A549 (cell line): ENCODE measurements at regions not wholly inside any gene's neighbourhood (a gene's known extent, or its start where the extent isn't known, plus 50 kb on each side); places are given as distances from the start of the nearest gene placed in this dataset.

Experiments
- ATAC-seq, 2 experiments: fragments of 200-7000 bp in 1 of 2; fragments of >200 bp in 1 of 2; cut with Nextera tagmentation in 1 of 2; cut with Tn5 transposase in 1 of 2; 3 replicates each; pipeline versions ENCODE4 v1.8.0 to v1.9.1; 2018 to 2020; ENCODE audit warnings: mild to moderate bottlenecking in 1 of 2, moderate library complexity in 1 of 2
- CTCF ChIA-PET: fragments of 300-600 bp; sonication (Branson Sonifier 250); formaldehyde crosslinking; extraction: SDS; loops from one replicate; lab custom pipeline; 2021; ENCODE audit warnings: antibody characterized with exemption, inconsistent platforms; lab: Yijun Ruan, JAX
- POLR2A ChIA-PET: fragments of 350-600 bp; formaldehyde crosslinking; extraction: SDS; loops from one replicate; lab custom pipeline; 2021; ENCODE audit warnings: antibody characterized with exemption, inconsistent platforms; lab: Yijun Ruan, JAX
- DNase-seq, 2 experiments: peaks; one replicate each; pipeline versions ENCODE4 v3.0.0 to v3.0.0-alpha.2; 2011 to 2016; ENCODE audit warnings: low read depth in 1 of 2, low spot score in 1 of 2
- FAIRE-seq: peaks from 2 replicates; lab custom pipeline; 2011; peaks lifted over from hg19 to GRCh38; lab: Jason Lieb, UNC
- H3K27ac ChIP-seq, 2 experiments: fragments of >200 bp; sonication (Bioruptor Twin); formaldehyde crosslinking; 3 replicates each; pipeline ENCODE4 v1.5.1; 2016 to 2017
- H3K4me1 ChIP-seq: fragments of >200 bp; sonication (Bioruptor Twin); formaldehyde crosslinking; 3 replicates; pipeline ENCODE4 v1.6.1; 2016
- H3K4me2 ChIP-seq: fragments of >200 bp; sonication (Bioruptor Twin); formaldehyde crosslinking; 3 replicates; pipeline ENCODE4 v1.6.1; 2016
- H3K4me3 ChIP-seq: fragments of >200 bp; sonication (Bioruptor Twin); formaldehyde crosslinking; 3 replicates; pipeline ENCODE4 v1.5.1; 2016
- H3K9me3 ChIP-seq: fragments of >200 bp; sonication (Bioruptor Twin); formaldehyde crosslinking; 3 replicates; pipeline ENCODE4 v1.6.1; 2016
- BHLHE40 ChIP-seq: IDR thresholded peaks from 2 replicates; pipeline ENCODE4 v1.6.1; 2012; ENCODE audit warnings: low read depth, low read length, inconsistent platforms
- CBX8 ChIP-seq: fragments of 200-600 bp; sonication (generic); IDR thresholded peaks from 2 replicates; pipeline ENCODE4 v1.6.1; 2016
- CHD2 ChIP-seq: fragments of 150-350 bp; IDR thresholded peaks from 2 replicates; pipeline ENCODE4 v1.6.1; 2014; ENCODE audit warnings: low read length; ENCODE audit not compliant: partially characterized antibody
- CHD4 ChIP-seq: fragments of 200-600 bp; sonication (generic); IDR thresholded peaks from 2 replicates; pipeline ENCODE4 v1.6.1; 2016; ENCODE audit warnings: antibody characterized with exemption, mild to moderate bottlenecking, borderline replicate concordance
- ESRRA ChIP-seq: fragments of 150-350 bp; IDR thresholded peaks from 2 replicates; pipeline ENCODE4 v1.6.1; 2014; ENCODE audit warnings: mild to moderate bottlenecking, low read length, borderline replicate concordance
- FOSB ChIP-seq: fragments of 250-450 bp; sonication (Bioruptor Pico); IDR thresholded peaks from 2 replicates; pipeline ENCODE4 v1.5.0; 2020; ENCODE audit warnings: mild to moderate bottlenecking, moderate library complexity
- FOSL2 ChIP-seq, 2 experiments: fragments of 450-650 bp in 1 of 2; fragments of >200 bp in 1 of 2; sonication (Bioruptor Twin) in 1 of 2; formaldehyde crosslinking; IDR thresholded peaks; 2 replicates each; pipeline versions ENCODE4 v1.5.0 to v1.6.1; 2016 to 2020; ENCODE audit warnings: mild to moderate bottlenecking in 1 of 2, moderate library complexity in 1 of 2
- FOXS1 ChIP-seq: fragments of 250-450 bp; sonication (Bioruptor Pico); IDR thresholded peaks from 2 replicates; pipeline ENCODE4 v1.5.0; 2020; ENCODE audit warnings: mild to moderate bottlenecking, moderate library complexity
- GATA3 ChIP-seq: IDR thresholded peaks from 2 replicates; pipeline ENCODE4 v1.6.1; 2012; ENCODE audit warnings: borderline replicate concordance
- HOXB13 ChIP-seq: fragments of 250-450 bp; sonication (Bioruptor Pico); IDR thresholded peaks from 2 replicates; pipeline ENCODE4 v1.5.0; 2020; ENCODE audit warnings: low read depth, mild to moderate bottlenecking, moderate library complexity
- KDM5A ChIP-seq: fragments of 200-600 bp; sonication (generic); IDR thresholded peaks from 2 replicates; pipeline ENCODE4 v1.6.1; 2016; ENCODE audit warnings: antibody characterized with exemption, mild to moderate bottlenecking
- MAFK ChIP-seq: fragments of 450-650 bp; IDR thresholded peaks from 2 replicates; pipeline ENCODE4 v1.6.1; 2014; ENCODE audit not compliant: partially characterized antibody
- MAX ChIP-seq: IDR thresholded peaks from 2 replicates; pipeline ENCODE4 v1.6.1; 2012
- NR3C1 ChIP-seq: fragments of >200 bp; sonication (Bioruptor Twin); formaldehyde crosslinking; IDR thresholded peaks from 3 replicates; pipeline ENCODE4 v1.6.1; 2017
- PHF8 ChIP-seq: fragments of 200-600 bp; sonication (generic); IDR thresholded peaks from 2 replicates; pipeline ENCODE4 v1.6.1; 2016; ENCODE audit warnings: low read depth, mild to moderate bottlenecking, antibody characterized with exemption, moderate library complexity, borderline replicate concordance
- RAD21 ChIP-seq, 2 experiments: fragments of >200 bp in 1 of 2; sonication (Bioruptor Twin) in 1 of 2; formaldehyde crosslinking in 1 of 2; IDR thresholded peaks in 1 of 2; conservative IDR thresholded peaks in 1 of 2; 2 replicates in 1 of 2; 3 replicates in 1 of 2; pipeline ENCODE4 v1.6.1; 2012 to 2018; ENCODE audit warnings: inconsistent platforms in 1 of 2
- RARB ChIP-seq: fragments of 250-450 bp; sonication (Bioruptor Pico); IDR thresholded peaks from 2 replicates; pipeline ENCODE4 v1.8.0; 2021; ENCODE audit warnings: mild to moderate bottlenecking, moderate library complexity
- RNF2 ChIP-seq: fragments of 200-600 bp; sonication (generic); IDR thresholded peaks from 2 replicates; pipeline ENCODE4 v1.6.1; 2016; ENCODE audit warnings: low read depth, mild to moderate bottlenecking, antibody characterized with exemption, moderate library complexity, borderline replicate concordance
- SMC3 ChIP-seq: fragments of >200 bp; sonication (Bioruptor Twin); formaldehyde crosslinking; IDR thresholded peaks from 3 replicates; pipeline ENCODE4 v1.6.1; 2018; ENCODE audit warnings: inconsistent platforms
- TFCP2L1 ChIP-seq: fragments of 250-450 bp; sonication (Bioruptor Pico); IDR thresholded peaks from 2 replicates; pipeline ENCODE4 v1.5.0; 2021; ENCODE audit warnings: mild to moderate bottlenecking
- ZFP36 ChIP-seq: fragments of 450-650 bp; IDR thresholded peaks from 2 replicates; pipeline ENCODE4 v1.6.1; 2014; ENCODE audit warnings: borderline replicate concordance; ENCODE audit not compliant: partially characterized antibody
- WGBS: methylation state at CpG from one replicate; pipeline ENCODE4 v1.1.6; 2017; ENCODE audit errors: missing lambda C conversion rate; 5-methylcytosine and 5-hydroxymethylcytosine counted together
- TF ChIP-seq, protein P1 (sequence below): fragments of >200 bp; sonication (Bioruptor Twin); formaldehyde crosslinking; IDR thresholded peaks from 2 replicates; pipeline ENCODE4 v1.6.1; 2016
- TF ChIP-seq, protein P2 (sequence below): fragments of 250-450 bp; sonication (Bioruptor Pico); IDR thresholded peaks from 2 replicates; pipeline ENCODE4 v1.5.0; 2020; ENCODE audit warnings: low read depth, mild to moderate bottlenecking, moderate library complexity

DNA sequence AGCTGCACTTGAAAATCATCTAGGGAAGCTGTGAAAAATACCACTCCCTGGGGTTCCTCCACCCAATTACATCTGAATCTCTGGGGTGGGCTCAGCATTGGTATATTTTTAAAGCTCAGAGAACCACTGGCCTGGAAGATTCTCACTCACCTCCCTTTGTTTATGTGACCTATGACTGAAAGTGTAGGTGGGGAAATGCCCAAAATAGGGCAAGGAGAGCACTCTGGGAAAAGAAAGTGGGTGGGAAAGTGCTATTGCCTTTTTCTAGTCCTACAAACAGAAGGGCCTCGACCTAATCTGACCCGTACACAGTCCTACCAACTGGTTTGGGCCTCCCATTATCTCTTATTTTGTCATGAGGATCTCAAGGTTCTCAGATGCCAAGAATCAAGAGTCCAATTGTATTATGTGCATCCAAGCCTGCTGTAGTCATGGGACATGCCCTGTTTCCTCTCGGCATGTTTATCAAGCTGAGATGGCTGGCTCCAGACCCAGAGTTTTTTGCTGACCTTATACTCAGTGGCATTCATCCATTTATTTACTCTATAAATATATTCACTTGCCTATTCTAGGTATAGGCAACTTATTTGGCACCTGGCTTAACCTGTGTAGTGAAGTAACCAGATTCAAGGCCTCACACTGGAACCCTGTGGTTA is 483.7 kb downstream of the ENC1 start:
- H3K4me3 ChIP-seq: no peak overlapping the region
- DNase-seq: no peak
- POLR2A ChIA-PET: no interaction called here
- TF ChIP-seq SMC3: no peak
- TF ChIP-seq CHD4: no peak
- TF ChIP-seq, protein P1, sequence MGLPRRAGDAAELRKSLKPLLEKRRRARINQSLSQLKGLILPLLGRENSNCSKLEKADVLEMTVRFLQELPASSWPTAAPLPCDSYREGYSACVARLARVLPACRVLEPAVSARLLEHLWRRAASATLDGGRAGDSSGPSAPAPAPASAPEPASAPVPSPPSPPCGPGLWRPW: no peak
- no peak for TF ChIP-seq CHD2
- TF ChIP-seq RNF2: no peak
- TF ChIP-seq FOXS1 (CRISPR knock-in tag): no peak
- TF ChIP-seq KDM5A: no peak
- no peak for TF ChIP-seq RARB
- no peak for TF ChIP-seq FOSL2 (IDR thresholded peaks at IDR 0.05)
- TF ChIP-seq FOSL2 (CRISPR knock-in tag; IDR thresholded peaks at IDR 0.05): no peak
- no peak for TF ChIP-seq TFCP2L1 (CRISPR knock-in tag)
- TF ChIP-seq, protein P2, sequence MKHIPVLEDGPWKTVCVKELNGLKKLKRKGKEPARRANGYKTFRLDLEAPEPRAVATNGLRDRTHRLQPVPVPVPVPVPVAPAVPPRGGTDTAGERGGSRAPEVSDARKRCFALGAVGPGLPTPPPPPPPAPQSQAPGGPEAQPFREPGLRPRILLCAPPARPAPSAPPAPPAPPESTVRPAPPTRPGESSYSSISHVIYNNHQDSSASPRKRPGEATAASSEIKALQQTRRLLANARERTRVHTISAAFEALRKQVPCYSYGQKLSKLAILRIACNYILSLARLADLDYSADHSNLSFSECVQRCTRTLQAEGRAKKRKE (CRISPR knock-in tag): no peak
- no peak for TF ChIP-seq PHF8
- TF ChIP-seq ESRRA: no peak
- TF ChIP-seq, all 56 proteins: peak for 0
- Histone ChIP-seq H3K27ac (no peak overlapping the region), H3K4me1 (no peaks in the 10 kb centered on the region), H3K9me3 (no peaks in the 10 kb centered on the region), H3K4me2 (no peak overlapping the region)
- 73% methylated on average over 3 of the region's 3 CpGs for WGBS
- CTCF ChIA-PET: interaction anchor here (1.2 kb wide), 1 partner anchor 17 kb away, joined by 3 read pairs; no protein-coding TSS in a partner anchor
- ATAC-seq (no peak), FAIRE-seq (no peak)

GRCh38 chr5:74155501-74155900 is 485.0 kb downstream of the ENC1 start:
- H3K4me1 ChIP-seq: no peaks in the 10 kb centered on the region
- 24% methylated on average over 1 of the region's 1 CpG for WGBS
- H3K9me3 ChIP-seq: no peaks in the 10 kb centered on the region
- FAIRE-seq (no peak), DNase-seq (no peak), ATAC-seq (no peak)
- H3K27ac ChIP-seq: no peak overlapping the region
- no peak overlapping the region for H3K4me2 ChIP-seq
- CTCF ChIA-PET: interaction anchor here (0.9 kb wide), 1 partner anchor 11 kb away, joined by 3 read pairs; no protein-coding TSS in a partner anchor
- POLR2A ChIA-PET: no interaction called here
- no peak overlapping the region for H3K4me3 ChIP-seq
- TF ChIP-seq CHD2 (no peak), KDM5A (no peak), FOSB (CRISPR knock-in tag) (no peak), HOXB13 (CRISPR knock-in tag) (no peak), GATA3 (no peak), ESRRA (no peak), ZFP36 (no peak), CBX8 (no peak), BHLHE40 (no peak), NR3C1 (no peak), MAX (no peak)

- H3K27ac ChIP-seq: no peak overlapping the region
- ChIA-PET POLR2A (interaction anchor here (0.6 kb wide), 1 partner anchor 51 kb away, joined by 3 read pairs; no protein-coding TSS in a partner anchor), CTCF (no interaction called here)
- ATAC-seq: no peak
- H3K4me1 ChIP-seq: peaks cover 6% of the 10 kb centered on the region
- 77% methylated on average over 3 of the region's 3 CpGs for WGBS
- DNase-seq: no peak
- no peak overlapping the region for H3K4me2 ChIP-seq
- no peaks in the 10 kb centered on the region for H3K9me3 ChIP-seq
- H3K4me3 ChIP-seq: no peak overlapping the region
- TF ChIP-seq RAD21 (conservative IDR thresholded peaks at IDR 0.05 in 1 of 2, IDR thresholded peaks at IDR 0.05 in 1 of 2): no peak
- TF ChIP-seq MAFK: no peak
- no peak for FAIRE-seq
These were observed 486.0 kb downstream of the ENC1 start for GRCh38 chr5:74154526-74154925.
